ENCODE measurements at regions not wholly inside any gene's neighbourhood (a gene's known extent, or its start where the extent isn't known, plus 50 kb on each side); places are given as distances from the start of the nearest gene placed in this dataset.

- no peaks in the 10 kb centered on the region for H3K9me3 ChIP-seq
- no peaks in the 10 kb centered on the region for H3K27me3 ChIP-seq
- no peak for DNase-seq
- no peak overlapping the region for H3K9ac ChIP-seq (ENCODE audit: low read depth in 2 of 2, low read length in 2 of 2)
- H3K27ac ChIP-seq: no peak overlapping the region
- no peaks in the 10 kb centered on the region for H3K4me1 ChIP-seq
- H3K4me3 ChIP-seq: no peak overlapping the region
- TF ChIP-seq CTCF (IDR thresholded peaks at IDR 0.05): no peak
- intact Hi-C loops (cut with DNase I): no loop called here
- H3K36me3 ChIP-seq: no peaks in the 10 kb centered on the region
These were observed 53.0 kb upstream of the SMARCA2 start for GRCh38 chr9:1962122-1962521.

GRCh38 chr9:1962588-1963106 lies 52.5 kb upstream of the SMARCA2 start:
- no peak for DNase-seq
- Histone ChIP-seq H3K4me1 (no peaks in the 10 kb centered on the region), H3K9me3 (no peaks in the 10 kb centered on the region), H3K27me3 (no peaks in the 10 kb centered on the region), H3K9ac (ENCODE audit: low read depth in 2 of 2, low read length in 2 of 2) (no peak overlapping the region), H3K27ac (no peak overlapping the region), H3K36me3 (no peaks in the 10 kb centered on the region), H3K4me3 (no peak overlapping the region)
- no peak for TF ChIP-seq CTCF (IDR thresholded peaks at IDR 0.05)
- intact Hi-C loops (cut with DNase I): no loop called here

- Histone ChIP-seq H3K36me3 (no peaks in the 10 kb centered on the region), H3K9me3 (no peaks in the 10 kb centered on the region), H3K27me3 (no peaks in the 10 kb centered on the region), H3K27ac (no peak overlapping the region), H3K4me1 (no peaks in the 10 kb centered on the region), H3K4me3 (no peak overlapping the region), H3K9ac (ENCODE audit: low read depth in 2 of 2, low read length in 2 of 2) (no peak overlapping the region)
- no peak for TF ChIP-seq CTCF (IDR thresholded peaks at IDR 0.05)
- no peak for DNase-seq
- intact Hi-C loops (cut with DNase I): no loop called here
These were observed 51.1 kb upstream of the SMARCA2 start for GRCh38 chr9:1964093-1964492.

Data from colonic mucosa (tissue), 4 donors.